T-cell (primary cell): ENCODE measurements at regions not wholly inside any gene's neighbourhood (a gene's known extent, or its start where the extent isn't known, plus 50 kb on each side); places are given as distances from the start of the nearest gene placed in this dataset.
"Not testable (repeated sequence)": the region's sequence is repeated elsewhere in the genome, so short reads cannot be mapped to it uniquely, and the experiment has no call there.

ENCODE experiments used
- ATAC-seq, 4 experiments: fragments of 200-7000 bp in 3 of 4; fragments of 150-1000 bp in 1 of 4; cut with Tn5 transposase; replicated peaks in 1 of 4; 1 replicate in 3 of 4; 2 replicates in 1 of 4; pipeline ENCODE4 v1.10.0; 2021; ENCODE audit warnings: moderate library complexity in 3 of 4, mild to moderate bottlenecking in 2 of 4, moderate number of reproducible peaks in 1 of 4
- CTCF ChIA-PET, 2 donors: fragments of 300-600 bp; sonication (Branson Sonifier 250); formaldehyde crosslinking; loops; one replicate each; lab custom pipeline; 2022; ENCODE audit warnings: antibody characterized with exemption in 2 of 2; lab: Charles Lee
- POLR2A ChIA-PET, 2 donors: fragments of 300-600 bp; sonication (Branson Sonifier 250); formaldehyde crosslinking; loops; one replicate each; lab custom pipeline; 2022; ENCODE audit warnings: antibody characterized with exemption in 2 of 2; lab: Charles Lee
- DNase-seq, 35 experiments: peaks; one replicate each; pipeline versions ENCODE4 v3.0.0 to v3.0.0-alpha.2; 2013 to 2023
- H3K27ac ChIP-seq: one replicate; pipeline ENCODE4 v1.5.1; 2013; ENCODE audit warnings: low read length
- H3K27me3 ChIP-seq, 2 experiments: replicated peaks in 1 of 2; 1 replicate in 1 of 2; 2 replicates in 1 of 2; pipeline versions ENCODE4 v1.6.1 to v1.7.0; 2013; ENCODE audit warnings: low read length in 1 of 2, mixed read lengths in 1 of 2; ENCODE audit not compliant: control insufficient read depth in 2 of 2, insufficient read depth in 2 of 2; ENCODE audit errors: extremely low read depth in 1 of 2
- H3K36me3 ChIP-seq, 2 donors: 1 replicate in 1 of 2; 2 replicates in 1 of 2; pipeline versions ENCODE4 v1.6.1 to v1.7.0; 2013; ENCODE audit warnings: low read length in 1 of 2; ENCODE audit not compliant: control insufficient read depth in 2 of 2, insufficient read depth in 1 of 2; ENCODE audit errors: extremely low read depth in 1 of 2
- H3K4me1 ChIP-seq, 2 experiments: 1 replicate in 1 of 2; 2 replicates in 1 of 2; pipeline versions ENCODE4 v1.6.1 to v1.7.0; 2013; ENCODE audit warnings: low read length in 2 of 2, mixed read lengths in 1 of 2; ENCODE audit not compliant: insufficient read depth in 2 of 2, control insufficient read depth in 1 of 2; ENCODE audit errors: extremely low read depth in 1 of 2
- H3K4me3 ChIP-seq, 2 donors: 1 replicate in 1 of 2; 2 replicates in 1 of 2; pipeline versions ENCODE4 v1.5.1 to v1.7.0; 2013; ENCODE audit warnings: mild to moderate bottlenecking in 2 of 2, low read length in 1 of 2, moderate library complexity in 1 of 2; ENCODE audit not compliant: control insufficient read depth in 1 of 2; ENCODE audit errors: extremely low read depth in 1 of 2
- H3K9me3 ChIP-seq: 2 replicates; pipeline ENCODE4 v1.7.0; 2013
- H3K27ac Mint-ChIP-seq, 2 donors: one replicate each; pipeline ENCODE4 v1.8.0; 2020 to 2021; ENCODE audit warnings: mild to moderate bottlenecking in 2 of 2, mixed read lengths in 2 of 2
- H3K27me3 Mint-ChIP-seq, 2 donors: one replicate each; pipeline ENCODE4 v1.8.0; 2021 to 2022; ENCODE audit warnings: mixed read lengths in 2 of 2
- H3K36me3 Mint-ChIP-seq: one replicate; pipeline ENCODE4 v1.8.0; 2021; ENCODE audit warnings: mixed read lengths
- H3K4me1 Mint-ChIP-seq, 3 donors: one replicate each; pipeline ENCODE4 v1.8.0; 2020 to 2022; ENCODE audit warnings: mixed read lengths in 3 of 3, mild to moderate bottlenecking in 1 of 3
- H3K4me3 Mint-ChIP-seq, 3 donors: one replicate each; pipeline ENCODE4 v1.8.0; 2020 to 2022; ENCODE audit warnings: mild to moderate bottlenecking in 3 of 3, mixed read lengths in 3 of 3, moderate library complexity in 3 of 3
- H3K9me3 Mint-ChIP-seq, 3 donors: one replicate each; pipeline ENCODE4 v1.8.0; 2020 to 2022; ENCODE audit warnings: mixed read lengths in 3 of 3
- WGBS: methylation state at CpG from one replicate; pipeline ENCODE4 v1.1.5; 2013; ENCODE audit warnings: missing lambda C conversion rate; ENCODE audit not compliant: insufficient coverage; 5-methylcytosine and 5-hydroxymethylcytosine counted together

DNA sequence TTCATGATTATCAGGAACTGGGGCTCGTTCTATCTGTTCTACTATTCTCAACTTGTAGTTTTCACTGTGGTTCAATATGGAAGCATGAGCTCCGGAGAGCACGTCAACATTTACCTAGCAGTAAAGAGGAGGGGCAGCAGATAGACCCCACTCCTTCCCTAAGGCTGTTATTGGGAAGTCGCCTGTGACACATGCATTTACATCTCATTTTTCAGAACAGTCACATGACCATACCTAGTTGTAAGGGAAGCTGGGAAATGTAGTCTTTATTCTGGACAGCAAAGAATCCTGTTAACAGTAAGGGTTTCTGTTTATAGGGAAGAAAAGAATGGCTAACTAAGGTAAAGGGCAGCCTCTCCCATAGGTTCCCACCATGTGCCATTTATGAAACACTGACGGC lies 158.3 kb downstream of the ZFP64 start:
- H3K4me1 ChIP-seq: peaks cover 8 to 18% of the 10 kb centered on the region in 2 experiments
- H3K9me3 Mint-ChIP-seq: no peaks in the 10 kb centered on the region
- no peak for DNase-seq
- no peak for ATAC-seq
- H3K27ac Mint-ChIP-seq: no peak overlapping the region
- H3K36me3 ChIP-seq: no peaks in the 10 kb centered on the region
- H3K27me3 ChIP-seq: no peaks in the 10 kb centered on the region
- WGBS: no CpG with 5 or more reads among the region's 5 CpGs
- H3K9me3 ChIP-seq: no peaks in the 10 kb centered on the region
- POLR2A ChIA-PET: no interaction called here
- no peaks in the 10 kb centered on the region for H3K36me3 Mint-ChIP-seq
- H3K4me3 ChIP-seq: no peak overlapping the region
- CTCF ChIA-PET: interaction anchor here (0.7 to 1.3 kb wide), 2 partner anchors 27 kb away, joined by 3 read pairs; no protein-coding TSS in a partner anchor
- H3K4me3 Mint-ChIP-seq: no peak overlapping the region
- H3K27ac ChIP-seq: no peak overlapping the region
- no peaks in the 10 kb centered on the region for H3K27me3 Mint-ChIP-seq
- H3K4me1 Mint-ChIP-seq: peaks cover 14 to 17% (median 15%) of the 10 kb centered on the region in 3 donors

DNA sequence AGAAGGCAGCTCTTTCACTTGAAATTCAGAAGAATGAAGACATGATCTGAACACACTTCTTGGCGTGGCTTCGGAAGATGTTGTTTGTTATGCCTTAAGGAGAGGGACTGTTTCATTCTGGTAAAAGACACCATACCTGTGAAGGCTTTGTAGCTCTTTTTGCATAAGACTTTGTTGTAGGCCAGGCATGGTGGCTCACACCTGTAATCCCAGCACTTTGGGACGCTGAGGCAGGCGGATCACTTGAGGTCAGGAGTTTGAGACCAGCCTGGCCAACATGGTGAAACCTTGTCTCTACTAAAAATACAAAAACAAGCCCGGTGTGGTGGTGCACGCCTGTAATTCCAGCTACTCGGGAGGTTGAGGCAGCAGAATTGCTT lies 159.3 kb downstream of the ZFP64 start:
- H3K27ac Mint-ChIP-seq: peak overlapping the region in 1 of 2 donors; percentile 37
- POLR2A ChIA-PET: interaction anchor here in 1 of 2 donors (0.6 kb wide), 1 partner anchor 630 kb away, joined by 3 read pairs; no protein-coding TSS in a partner anchor
- WGBS: 97% methylated on average over 6 of the region's 7 CpGs

DNA sequence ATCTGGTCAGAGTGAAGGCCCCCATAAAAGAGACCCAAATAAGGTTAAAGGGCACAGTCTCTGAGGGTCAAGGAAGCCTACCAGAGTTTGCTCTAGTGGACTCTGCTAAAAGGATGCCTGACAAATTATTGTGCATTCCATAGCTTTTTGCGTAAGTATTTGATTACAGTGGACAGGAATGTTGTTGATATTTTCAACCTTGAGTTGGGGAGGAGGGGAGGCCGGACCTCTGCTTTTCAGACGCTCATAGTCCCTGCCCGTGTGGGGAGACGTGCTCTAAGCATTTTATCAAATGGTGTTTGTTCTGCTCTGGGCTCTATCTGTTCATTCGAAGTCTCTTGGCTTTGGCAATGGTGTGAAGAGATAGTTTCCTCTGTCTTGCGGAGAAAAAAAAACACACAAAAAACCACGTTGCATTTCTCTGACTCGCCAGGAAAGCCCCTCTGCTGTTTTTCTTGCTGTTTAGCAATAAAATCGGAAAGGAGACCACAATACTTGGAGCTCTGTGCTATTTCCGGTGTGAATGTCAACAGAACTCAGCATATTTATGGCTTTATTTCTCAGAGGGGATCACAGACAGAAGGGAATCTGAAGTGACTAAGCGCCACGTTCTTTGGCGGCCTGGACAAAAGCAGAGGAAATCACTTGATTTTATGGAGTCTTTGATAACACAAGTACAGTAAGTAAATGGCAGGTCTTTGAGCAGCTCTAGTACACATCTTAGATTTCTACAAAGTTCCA lies 159.8 kb downstream of the ZFP64 start:
- no peaks in the 10 kb centered on the region for H3K36me3 Mint-ChIP-seq
- 31% methylated on average over 7 of the region's 14 CpGs for WGBS
- Histone ChIP-seq H3K27ac (peak overlapping the region; percentile 45), H3K9me3 (no peaks in the 10 kb centered on the region), H3K36me3 (no peaks in the 10 kb centered on the region), H3K27me3 (no peaks in the 10 kb centered on the region), H3K4me1 (peaks cover 8 to 18% of the 10 kb centered on the region in 2 experiments), H3K4me3 (no peak overlapping the region)
- no peaks in the 10 kb centered on the region for H3K9me3 Mint-ChIP-seq
- H3K4me3 Mint-ChIP-seq: peak overlapping the region in 1 of 3 donors; percentile 22
- DNase-seq (peak in 19 of 35 experiments; percentile 1 to 65 (median 18)), ATAC-seq (peak in 2 of 4 experiments; percentile 29 to 77)
- peak overlapping the region; percentile 8 to 37 for H3K27ac Mint-ChIP-seq
- ChIA-PET POLR2A (interaction anchor here in 1 of 2 donors (0.6 kb wide), 1 partner anchor 629 kb away, joined by 3 read pairs; no protein-coding TSS in a partner anchor), CTCF (interaction anchor here in 1 of 2 donors (1.0 kb wide), 1 partner anchor 24 kb away, joined by 3 read pairs; no protein-coding TSS in a partner anchor)
- peaks cover 14 to 17% (median 15%) of the 10 kb centered on the region in 3 donors for H3K4me1 Mint-ChIP-seq
- H3K27me3 Mint-ChIP-seq: peaks cover 0 to 4% of the 10 kb centered on the region in 2 donors

More for the DNA sequence above, 159.3 kb downstream of the ZFP64 start:
- ATAC-seq, H3K27me3 ChIP-seq, H3K36me3 Mint-ChIP-seq, H3K4me3 ChIP-seq, H3K9me3 Mint-ChIP-seq, H3K9me3 ChIP-seq, H3K36me3 ChIP-seq, H3K27me3 Mint-ChIP-seq, CTCF ChIA-PET, DNase-seq: not testable (repeated sequence)
- Histone ChIP-seq H3K27ac (peak overlapping the region; percentile 45), H3K4me1 (peaks cover 8 to 18% of the 10 kb centered on the region in 2 experiments)
- peak overlapping the region in 1 of 3 donors; percentile 22 for H3K4me3 Mint-ChIP-seq
- H3K4me1 Mint-ChIP-seq: peaks cover 14 to 17% (median 15%) of the 10 kb centered on the region in 3 donors

DNA sequence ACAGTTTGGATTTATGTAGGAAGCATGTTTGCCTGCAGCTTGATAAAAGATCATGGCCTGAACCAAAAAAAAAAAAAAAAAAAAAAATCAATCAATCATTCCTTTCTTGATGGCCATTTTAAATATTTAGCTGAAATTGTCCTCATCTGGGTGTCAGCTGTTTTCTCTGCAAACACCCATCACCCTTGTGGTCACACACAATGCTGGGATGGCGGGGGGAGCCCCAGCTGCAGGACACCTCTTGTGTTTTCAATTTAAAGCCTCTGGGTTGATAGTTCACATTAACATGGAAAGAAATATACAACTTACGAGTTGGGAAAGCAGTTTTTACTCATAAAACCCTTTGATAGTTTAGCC lies 160.4 kb downstream of the ZFP64 start:
- ChIA-PET POLR2A (interaction anchor here in 1 of 2 donors (0.6 kb wide), 1 partner anchor 15 kb away, joined by 5 read pairs; no protein-coding TSS in a partner anchor), CTCF (interaction anchor here in 1 of 2 donors (1.0 kb wide), 1 partner anchor 24 kb away, joined by 3 read pairs; no protein-coding TSS in a partner anchor)
- ATAC-seq (no peak), DNase-seq (no peak)
- no peaks in the 10 kb centered on the region for H3K27me3 ChIP-seq
- peak overlapping the region; percentile 45 for H3K27ac ChIP-seq
- peaks cover 8 to 18% of the 10 kb centered on the region in 2 experiments for H3K4me1 ChIP-seq
- Mint-ChIP-seq H3K36me3 (no peaks in the 10 kb centered on the region), H3K27me3 (peaks cover 0 to 4% of the 10 kb centered on the region in 2 donors), H3K27ac (no peak overlapping the region), H3K9me3 (no peaks in the 10 kb centered on the region), H3K4me1 (peaks cover 14 to 17% (median 15%) of the 10 kb centered on the region in 3 donors), H3K4me3 (peak overlapping the region in 1 of 3 donors; percentile 22)
- no peaks in the 10 kb centered on the region for H3K9me3 ChIP-seq
- no peak overlapping the region for H3K4me3 ChIP-seq
- H3K36me3 ChIP-seq: no peaks in the 10 kb centered on the region
- WGBS: 67% methylated on average over 1 of the region's 2 CpGs

DNA sequence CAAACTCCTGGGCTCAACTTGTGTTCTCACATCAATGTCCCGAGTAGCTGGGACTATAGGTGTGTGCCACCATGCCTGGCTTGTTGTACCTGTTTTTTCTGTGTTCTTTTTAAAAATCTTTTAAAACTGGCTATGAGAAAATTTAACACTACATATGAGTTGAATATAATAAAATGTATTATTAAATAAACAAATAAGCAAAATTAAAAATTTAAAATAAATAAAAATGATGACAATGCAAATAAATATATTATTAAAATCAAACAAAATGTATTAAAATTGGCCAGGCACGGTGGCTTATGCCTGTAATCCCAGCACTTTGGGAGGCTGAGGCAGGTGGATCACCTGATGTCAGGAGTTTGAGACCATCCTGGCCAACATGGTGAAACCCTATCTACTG lies 162.4 kb downstream of the ZFP64 start:
- H3K36me3 ChIP-seq, POLR2A ChIA-PET, H3K4me3 Mint-ChIP-seq, CTCF ChIA-PET, H3K27me3 ChIP-seq, DNase-seq, H3K27ac ChIP-seq, H3K9me3 ChIP-seq, H3K27me3 Mint-ChIP-seq, H3K36me3 Mint-ChIP-seq, ATAC-seq, H3K9me3 Mint-ChIP-seq, H3K27ac Mint-ChIP-seq, H3K4me3 ChIP-seq: not testable (repeated sequence)
- peaks cover 8 to 18% of the 10 kb centered on the region in 2 experiments for H3K4me1 ChIP-seq
- 83% methylated on average over 1 of the region's 2 CpGs for WGBS
- H3K4me1 Mint-ChIP-seq: peaks cover 14 to 17% (median 15%) of the 10 kb centered on the region in 3 donors

DNA sequence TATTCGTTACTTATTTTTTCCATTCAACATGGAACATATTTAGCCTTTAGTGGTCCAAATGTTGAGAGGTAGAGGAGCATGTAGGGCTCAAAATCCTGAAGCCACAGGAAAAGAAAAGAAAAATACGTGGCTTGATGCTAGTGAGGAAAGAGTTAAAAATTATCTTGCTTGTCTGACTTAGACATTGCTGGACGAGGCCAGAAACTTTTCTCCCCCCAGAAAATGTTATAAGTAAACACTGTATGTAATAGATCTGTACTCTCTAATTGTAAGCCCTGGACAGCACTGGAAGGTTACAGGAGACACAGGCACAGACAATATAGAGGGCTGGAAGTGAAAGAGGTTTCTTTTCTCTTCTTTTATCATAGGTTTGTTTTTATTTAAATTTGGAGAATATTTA lies 165.6 kb downstream of the ZFP64 start:
- no peak overlapping the region for H3K27ac ChIP-seq
- Mint-ChIP-seq H3K36me3 (no peaks in the 10 kb centered on the region), H3K27ac (no peak overlapping the region), H3K4me1 (peaks cover 0 to 5% (median 0%) of the 10 kb centered on the region in 3 donors), H3K4me3 (no peak overlapping the region), H3K27me3 (peaks cover 0 to 4% of the 10 kb centered on the region in 2 donors), H3K9me3 (no peaks in the 10 kb centered on the region)
- ChIA-PET CTCF (no interaction called here), POLR2A (no interaction called here)
- no peaks in the 10 kb centered on the region for H3K36me3 ChIP-seq
- H3K4me3 ChIP-seq: no peak overlapping the region
- DNase-seq (no peak), ATAC-seq (no peak)
- WGBS: no CpG with 5 or more reads among the region's 3 CpGs
- peaks cover 0 to 7% of the 10 kb centered on the region in 2 experiments for H3K4me1 ChIP-seq
- no peaks in the 10 kb centered on the region for H3K9me3 ChIP-seq
- H3K27me3 ChIP-seq: no peaks in the 10 kb centered on the region
